ENCODE measurements at regions not wholly inside any gene's neighbourhood (a gene's known extent, or its start where the extent isn't known, plus 50 kb on each side); places are given as distances from the start of the nearest gene placed in this dataset.
"Not testable (repeated sequence)": the region's sequence is repeated elsewhere in the genome, so short reads cannot be mapped to it uniquely, and the experiment has no call there.

DNA sequence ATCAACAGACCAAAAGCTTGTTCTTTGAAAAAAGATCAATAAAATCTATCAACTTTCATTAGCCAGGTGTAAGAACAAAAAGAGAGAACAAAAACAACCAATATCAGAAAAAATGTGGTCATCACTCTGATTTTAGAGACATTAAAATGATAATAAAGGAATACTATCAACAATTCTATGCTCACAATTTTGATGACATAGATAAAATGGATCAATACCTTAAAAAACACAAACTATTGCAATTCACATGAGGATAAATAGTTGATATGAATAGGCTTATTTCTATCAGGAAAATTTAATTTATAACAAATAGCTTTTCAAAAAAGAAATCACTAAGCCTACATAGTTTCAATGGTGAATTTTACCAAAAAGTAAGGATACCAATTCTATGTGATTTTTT, 809.4 kb upstream of the EYS start:
- no peak for DNase-seq

DNA sequence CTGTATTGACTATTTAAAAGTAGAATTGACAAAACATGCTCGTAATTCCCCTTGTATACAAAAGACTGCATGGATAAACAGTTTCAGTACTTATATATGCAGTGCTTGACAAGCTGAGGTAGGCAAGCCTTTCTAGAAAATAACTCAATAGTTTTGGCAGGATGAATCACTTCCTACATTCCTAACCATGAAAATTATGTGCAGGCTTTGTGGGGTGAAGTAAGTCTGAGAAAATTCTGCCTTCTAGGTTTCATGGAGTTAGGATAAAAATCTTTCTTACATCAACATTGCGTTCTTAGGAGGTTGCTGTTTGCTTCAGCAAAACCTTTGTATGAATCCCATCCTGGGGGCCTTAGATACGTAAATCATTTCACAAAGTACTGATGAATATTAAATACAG, 801.4 kb upstream of the EYS start:
- DNase-seq: no peak

DNA sequence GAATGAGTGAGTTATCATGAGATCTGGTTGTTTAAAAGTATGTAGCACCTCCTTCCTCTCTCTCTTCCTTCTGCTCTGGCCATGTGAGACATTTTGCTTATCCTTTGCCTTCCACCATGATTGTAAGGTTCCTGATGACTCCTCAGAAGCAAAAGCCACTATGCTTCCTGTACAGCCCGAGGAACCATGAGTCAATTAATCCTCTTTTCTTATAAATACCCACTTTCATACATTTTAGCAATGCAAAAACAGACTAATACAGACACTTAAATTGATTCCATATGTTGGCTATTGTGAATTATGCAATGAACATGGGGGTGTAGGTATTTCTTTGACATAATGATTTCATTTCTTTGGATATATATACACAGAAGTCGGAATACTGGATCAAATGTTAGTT, 792.8 kb upstream of the EYS start:
- no peak for DNase-seq

DNA sequence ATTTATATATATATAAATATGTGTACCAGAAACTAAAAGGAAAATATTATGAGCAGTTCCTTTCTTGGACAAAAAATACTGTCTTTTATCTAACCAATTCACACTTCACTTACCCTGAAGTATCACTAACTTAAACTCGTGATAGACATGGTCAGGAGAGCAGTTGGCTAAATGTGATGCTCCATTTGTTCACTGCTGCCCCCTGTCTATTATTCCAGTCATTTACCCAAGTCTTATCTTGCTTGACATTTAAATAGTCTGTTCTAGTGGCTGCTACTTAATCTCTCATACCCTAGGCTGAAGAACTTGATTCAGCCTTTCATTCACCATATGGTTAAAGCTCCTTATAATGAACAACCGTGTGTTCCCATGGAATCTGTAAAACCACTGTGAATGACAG, 789.6 kb upstream of the EYS start:
- no peak for DNase-seq

DNA sequence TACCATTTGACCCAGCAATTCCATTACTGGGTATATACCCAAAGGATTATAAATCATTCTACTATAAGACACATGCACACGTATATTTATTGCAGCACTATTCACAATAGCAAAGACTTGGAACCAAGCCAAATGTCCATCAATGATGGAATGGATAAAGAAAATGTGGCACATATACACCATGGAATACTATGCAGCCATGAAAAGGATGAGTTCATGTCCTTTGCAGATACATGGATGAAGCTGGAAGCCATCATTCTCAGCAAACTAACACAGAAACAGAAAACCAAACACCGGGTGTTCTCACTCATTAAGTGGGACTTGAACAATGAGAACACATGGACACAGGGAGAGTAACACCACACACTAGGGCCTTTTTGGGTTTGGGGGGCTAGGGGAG, 787.6 kb upstream of the EYS start:
- not testable (repeated sequence) for DNase-seq

DNA sequence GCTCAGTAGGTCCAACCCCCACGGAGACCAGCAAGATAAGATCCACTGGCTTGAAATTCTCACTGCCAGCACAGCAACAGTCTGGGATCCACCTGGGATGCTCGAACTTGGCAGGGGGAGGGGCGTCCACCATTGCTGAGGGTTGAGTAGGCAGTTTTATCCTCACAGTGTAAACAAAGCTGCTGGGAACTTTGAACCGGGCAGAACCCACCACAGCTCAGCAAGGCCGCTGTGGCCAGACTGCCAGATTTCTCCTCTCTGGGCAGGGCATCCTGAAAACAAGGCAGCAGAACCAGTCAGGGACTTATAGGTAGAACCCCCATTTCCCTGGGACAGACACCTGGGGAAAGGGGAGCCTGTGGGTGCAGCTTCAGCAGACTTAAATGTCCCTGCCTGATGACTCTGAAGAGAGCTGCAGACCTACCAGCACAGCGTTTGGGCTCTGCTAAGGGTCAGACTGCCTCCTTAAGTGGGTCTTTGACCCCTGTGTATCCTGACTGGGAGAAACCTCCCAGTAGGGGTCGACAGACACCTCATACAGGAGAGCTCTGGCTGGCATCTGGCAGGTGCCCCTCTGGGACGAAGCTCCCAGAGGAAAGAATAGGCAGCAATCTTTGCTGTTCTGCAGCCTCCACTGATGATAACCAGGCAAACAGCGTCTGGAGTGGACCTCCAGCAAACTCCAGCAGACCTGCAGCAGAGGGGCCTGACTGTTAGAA, 782.4 kb upstream of the EYS start:
- DNase-seq: no peak

DNA sequence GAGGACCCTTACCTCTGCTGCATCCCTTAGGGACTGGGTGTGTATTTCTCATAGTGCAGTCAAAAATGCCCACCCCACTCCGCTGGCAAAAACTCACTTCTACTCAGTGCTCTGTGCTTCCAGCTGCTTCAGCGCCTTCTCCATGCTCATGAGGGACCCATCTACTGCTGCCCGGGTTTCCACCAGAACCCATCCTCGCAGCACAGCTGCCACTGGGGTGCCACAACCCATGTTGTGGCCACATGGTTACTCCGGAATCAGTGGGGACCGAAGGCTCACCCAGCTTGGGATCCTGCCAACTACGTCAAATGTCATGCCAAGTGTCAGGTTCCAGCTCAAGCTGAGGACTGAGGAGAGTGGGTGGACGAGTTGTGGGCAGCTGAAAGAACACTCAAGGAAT, 774.2 kb upstream of the EYS start:
- no peak for DNase-seq

DNA sequence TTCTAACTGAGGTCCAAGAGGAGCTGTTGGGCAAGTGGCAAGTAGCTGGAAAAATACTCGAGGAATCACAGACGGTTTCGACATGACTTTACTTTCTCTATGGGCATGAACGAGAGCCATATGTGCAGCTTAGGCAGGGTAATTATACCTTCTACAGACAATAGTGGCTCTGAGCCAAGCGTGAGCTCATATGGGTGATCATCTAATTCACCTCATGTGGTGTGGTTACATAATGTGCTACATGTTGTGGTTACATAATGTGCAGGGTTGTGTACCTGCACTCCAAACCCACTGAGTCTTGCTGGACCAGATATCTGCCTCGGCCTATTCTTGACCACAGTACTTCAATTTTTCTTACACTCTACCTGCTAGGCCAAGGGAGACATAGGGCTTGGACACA, 771.7 kb upstream of the EYS start:
- no peak for DNase-seq

DNA sequence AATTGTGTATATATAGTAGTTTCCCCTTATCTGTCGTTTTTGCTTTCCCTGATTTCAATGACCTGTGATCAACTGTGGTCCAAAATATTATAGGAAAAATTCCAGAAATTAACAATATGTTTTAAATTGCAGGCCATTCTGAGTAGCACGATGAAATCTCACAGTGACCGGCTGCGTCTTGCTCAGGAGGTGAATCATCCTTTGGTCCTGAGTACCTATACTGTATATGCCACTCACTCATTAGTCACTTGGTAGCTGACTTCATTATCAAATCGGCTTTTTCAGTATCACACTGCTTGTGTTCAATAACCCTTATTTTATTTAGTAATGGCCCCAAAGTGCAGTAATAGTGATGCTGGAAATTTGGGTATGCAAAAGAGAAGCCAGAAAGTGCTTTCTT, 728.3 kb upstream of the EYS start:
- DNase-seq: no peak

DNA sequence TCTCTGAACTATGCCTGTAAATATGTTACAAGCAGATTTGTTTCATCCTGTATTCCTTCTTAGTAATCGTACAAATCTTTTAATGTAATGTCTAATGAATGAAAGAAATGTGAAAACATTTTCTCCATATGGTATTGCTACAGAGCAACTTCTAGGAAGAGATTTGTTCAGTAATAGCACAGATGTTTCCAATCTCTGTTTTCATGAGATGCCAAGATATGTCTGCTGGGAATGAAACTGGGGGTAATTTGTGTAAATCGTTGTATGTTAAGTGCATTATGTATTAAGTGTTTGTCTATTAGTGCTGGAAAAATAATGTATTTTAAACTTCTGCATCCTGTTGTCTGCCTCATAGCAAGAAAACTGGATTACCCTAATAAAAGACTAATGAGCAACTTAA, 722.2 kb upstream of the EYS start:
- no peak for DNase-seq

DNA sequence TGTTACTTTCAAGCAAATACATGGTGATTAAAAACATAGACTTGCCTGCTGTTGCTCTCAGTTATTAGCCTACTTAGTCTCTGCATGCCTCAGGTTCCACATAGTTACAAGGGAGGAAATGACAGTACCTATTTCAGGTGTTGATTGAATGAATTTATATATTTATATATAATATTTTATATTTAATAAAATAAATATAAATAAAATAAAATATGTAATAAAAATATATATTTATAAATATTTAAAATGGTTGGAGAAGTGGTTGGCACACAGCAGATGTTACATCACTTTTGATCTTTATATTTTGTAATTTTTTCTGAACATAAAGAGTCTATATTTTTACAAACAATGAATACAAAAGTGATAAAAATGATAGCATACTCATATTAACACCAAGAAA, 716.0 kb upstream of the EYS start:
- no peak for DNase-seq

DNA sequence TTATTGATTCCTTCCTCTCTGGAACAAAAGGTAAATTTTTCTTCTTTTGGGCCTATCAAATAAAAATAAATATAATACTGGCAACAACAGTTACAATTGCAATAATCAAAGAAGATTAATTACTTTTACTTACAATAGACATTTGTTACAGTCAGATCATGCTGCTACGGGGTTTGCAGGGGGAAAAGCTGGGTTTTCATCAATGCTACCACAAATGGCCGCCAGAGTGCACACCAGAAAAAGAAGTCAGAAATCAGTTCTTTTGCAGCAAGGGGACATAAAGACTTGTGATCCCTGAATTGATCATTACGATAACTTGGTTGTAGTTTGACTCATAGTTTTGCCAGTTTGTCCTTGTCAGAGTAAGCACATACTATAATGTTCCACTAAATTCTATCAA, 714.5 kb upstream of the EYS start:
- DNase-seq: no peak

DNA sequence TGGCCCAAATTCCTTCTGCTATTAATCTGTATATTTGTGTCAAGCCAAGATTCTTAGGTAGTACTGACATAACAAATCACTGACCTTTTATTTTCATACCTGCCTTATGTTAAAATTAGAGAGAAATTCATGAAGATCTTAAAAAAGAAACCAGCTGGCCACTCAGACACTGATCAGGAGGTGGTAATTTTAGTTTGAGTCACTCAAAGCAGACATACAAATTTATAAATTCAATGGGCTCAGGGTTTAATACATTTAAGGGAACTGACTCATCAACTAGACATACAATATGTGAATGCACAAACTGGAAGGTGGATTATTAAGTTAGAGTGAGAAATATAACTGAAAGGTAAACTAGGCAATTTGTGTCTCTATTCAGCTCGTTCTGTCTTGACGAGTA, 711.9 kb upstream of the EYS start:
- DNase-seq: no peak

DNA sequence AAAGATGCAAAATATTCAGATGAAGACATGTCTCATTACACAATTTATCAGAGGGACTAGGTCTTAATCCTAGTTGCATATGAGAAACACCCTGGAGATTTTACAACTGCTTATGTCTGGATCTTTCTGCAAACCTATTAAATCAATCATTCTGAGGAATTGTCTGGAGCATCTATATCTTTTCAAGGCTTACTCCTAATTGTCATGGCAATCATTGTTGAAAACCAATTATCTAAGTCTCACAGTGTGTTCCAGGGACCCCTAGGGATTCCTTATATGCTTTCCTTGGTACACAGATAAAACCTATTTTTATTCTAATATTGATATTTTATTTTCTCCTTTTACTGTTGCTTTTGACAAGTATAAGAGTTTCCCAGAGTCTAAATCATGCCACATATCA, 696.9 kb upstream of the EYS start:
- no peak for DNase-seq

DNA sequence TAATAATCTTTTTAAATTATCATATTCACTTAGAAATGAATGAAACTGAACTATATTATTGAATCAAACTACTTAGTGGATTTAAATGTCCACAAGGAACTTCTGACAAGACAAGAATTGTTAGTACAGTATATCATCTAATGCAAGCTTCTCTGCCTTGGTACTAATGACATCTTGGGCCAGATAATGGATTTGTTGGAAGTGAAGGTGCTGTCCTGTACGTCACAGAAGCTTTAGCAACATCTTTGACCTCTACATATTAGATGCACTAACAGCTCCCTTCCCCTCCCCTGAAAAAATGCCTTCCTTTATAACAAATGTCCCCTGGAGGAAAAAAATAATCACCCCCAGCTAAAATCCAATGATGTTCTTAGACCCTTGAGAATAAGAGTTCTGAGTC, 695.8 kb upstream of the EYS start:
- no peak for DNase-seq

DNA sequence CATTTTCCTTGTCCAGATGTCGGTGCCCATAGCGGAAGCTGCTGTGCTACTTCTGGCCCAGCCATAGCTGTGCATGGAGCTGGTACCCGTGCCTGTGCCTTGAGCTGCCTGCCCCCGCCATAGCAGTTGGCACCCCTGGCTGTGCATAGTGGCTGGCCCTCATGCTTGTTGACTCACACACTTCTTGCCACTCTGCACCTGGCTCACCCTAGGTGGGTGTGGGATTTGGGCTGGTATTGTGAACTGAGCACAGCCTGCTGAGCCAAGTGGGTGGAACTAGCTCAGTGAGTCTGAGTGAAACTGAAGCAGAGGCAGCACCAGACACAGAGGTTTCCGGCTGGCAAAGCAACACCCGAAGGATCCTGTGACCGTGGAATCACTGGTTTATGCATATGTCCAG, 689.5 kb upstream of the EYS start:
- DNase-seq: no peak

DNA sequence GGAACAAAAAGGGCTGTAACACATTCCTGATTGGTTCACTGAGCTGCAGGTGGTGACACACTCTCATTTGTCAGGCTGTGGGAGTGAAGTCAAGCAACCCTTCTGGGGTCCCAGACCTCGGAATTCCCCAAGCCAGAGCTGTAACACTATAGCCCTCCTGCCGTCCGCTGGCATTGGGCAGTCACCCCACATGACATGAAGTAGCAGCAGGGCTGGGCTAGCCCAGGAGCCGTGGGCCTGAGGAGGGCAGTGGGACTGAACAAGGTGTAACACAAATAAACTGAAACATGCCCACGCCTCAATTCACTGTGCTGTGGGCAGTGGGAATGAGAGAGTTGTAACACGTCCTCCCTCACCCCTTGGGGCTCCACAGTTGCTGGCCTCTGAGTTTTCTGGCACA, 689.1 kb upstream of the EYS start:
- no peak for DNase-seq

DNA sequence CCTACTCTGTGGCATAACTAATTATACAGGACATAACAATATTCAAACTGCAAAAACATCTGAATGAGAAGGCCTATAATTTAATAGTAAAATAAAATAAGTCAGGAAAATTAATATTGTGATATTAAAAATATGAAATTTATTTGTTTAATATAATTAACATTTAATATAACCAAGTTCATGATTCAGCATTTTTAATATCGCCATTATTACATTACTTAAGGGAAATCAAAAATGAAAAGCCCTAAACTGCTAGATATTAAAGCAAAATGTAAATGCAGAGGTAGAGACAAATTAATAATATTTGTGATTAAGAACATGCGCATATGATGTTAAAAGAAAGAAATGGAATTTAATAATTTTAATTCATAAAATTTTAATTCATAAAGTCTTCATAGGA, 683.4 kb upstream of the EYS start:
- DNase-seq: no peak

DNA sequence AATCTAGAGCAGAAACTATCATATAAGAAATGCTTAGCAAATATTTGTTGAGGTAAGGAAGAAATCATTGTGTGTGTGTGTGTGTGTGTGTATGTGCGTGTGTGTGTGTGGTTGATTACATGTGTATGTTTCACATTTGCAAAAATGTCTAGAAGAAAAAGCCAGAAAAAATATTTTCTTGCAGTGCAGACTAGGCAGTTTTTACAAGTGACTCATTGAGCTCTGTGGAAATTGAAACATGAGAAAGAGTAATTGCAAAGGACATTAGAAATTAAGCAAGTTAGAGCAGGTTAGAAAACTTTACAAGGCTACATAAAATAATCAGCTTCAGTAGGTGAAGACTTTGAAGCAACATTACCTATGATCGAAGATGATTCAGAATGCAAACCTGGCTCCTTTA, 669.0 kb upstream of the EYS start:
- DNase-seq: no peak

DNA sequence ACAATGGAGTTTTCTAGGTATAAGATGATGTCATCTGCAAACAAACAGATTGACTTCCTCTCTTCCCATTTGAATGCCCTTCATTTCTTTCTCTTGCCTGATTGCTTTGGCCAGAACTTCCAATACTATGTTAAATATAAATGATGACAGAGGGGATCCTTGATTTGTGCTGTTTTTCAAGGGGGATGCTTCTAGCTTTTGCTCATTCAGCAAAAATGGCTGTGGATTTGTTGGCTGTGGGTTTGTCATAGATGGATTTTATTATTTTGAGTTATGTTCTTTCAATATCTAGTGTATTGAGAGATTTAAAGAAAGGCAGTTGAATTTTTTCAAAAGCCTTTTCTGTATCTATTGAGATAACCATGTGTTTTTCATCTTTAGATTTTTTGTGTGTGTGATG, 662.4 kb upstream of the EYS start:
- DNase-seq: no peak

DNA sequence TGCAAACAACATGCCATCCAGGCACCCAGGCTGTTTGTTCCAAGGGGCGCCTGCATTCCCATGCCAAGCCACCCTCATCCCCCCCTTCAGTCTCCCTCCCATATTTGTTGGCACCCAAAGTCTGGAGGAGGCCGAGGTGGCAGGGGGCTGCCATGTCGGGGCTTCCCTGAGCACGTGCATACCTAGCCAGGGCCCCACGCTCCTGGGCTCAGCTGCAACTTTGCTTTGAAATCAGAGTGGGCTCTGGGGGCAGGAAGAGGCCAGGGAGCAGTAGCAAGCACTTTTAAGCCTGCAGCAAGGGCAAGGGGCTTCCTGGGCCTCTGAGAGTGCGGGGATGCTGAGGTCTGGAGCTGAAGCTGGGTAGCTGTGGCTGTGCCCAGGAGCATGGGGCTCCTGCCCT, 655.9 kb upstream of the EYS start:
- no peak for DNase-seq

DNA sequence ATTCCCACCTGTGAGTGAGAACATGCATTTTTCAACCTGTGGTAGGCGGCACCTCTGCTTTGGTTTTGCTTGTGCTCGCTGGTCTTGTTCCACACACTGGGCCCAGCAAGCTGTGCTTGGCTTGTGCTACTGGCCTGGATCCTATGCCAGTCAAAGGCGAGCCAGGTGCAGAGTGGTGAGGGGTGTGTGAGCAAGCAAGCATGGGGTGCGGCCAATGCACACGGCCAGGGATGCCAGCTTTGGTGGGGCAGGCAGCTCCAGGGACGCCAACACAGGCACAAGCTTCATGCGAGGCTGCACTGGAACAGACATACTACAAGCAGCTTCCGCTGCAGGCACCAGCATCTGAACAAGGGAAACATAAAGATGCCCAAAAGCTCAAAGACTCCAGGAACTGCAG, 654.9 kb upstream of the EYS start:
- no peak for DNase-seq

DNA sequence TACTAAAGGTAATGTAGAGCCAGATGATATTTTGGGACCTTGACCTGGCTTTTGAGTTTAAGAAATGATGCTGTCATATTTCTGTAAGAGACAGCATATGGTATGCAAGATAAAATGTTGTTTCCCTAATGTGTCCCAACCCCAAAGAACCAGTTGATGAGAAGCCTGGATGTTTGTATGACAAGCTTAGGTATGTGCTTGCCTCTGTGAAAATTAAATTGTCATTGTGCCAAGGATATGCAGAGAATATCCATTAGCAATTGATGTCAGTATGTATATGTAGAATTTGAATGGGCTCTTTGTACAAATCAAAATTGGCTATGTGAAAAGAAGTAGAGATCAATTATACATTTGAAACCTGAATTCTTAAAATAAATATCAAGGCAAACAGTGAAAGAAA, 650.8 kb upstream of the EYS start:
- DNase-seq: no peak

DNA sequence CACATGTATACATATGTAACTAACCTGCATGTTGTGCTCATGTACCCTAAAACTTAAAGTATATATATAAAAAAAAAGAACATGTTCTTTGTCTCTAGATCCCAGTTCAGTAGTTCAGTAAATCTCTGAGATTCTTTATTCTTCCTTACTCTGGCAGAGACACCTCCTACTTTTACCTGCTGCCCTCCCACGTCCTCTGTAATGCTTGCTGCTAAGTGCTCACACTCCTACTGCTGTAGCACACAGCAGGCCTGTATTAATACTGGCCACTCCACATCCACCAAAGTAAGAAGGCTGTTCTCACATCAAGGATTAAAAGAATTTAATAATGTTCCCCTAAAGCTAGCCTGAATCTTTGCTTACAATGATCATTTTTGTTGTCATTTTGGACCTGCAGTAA, 648.4 kb upstream of the EYS start:
- DNase-seq: no peak

DNA sequence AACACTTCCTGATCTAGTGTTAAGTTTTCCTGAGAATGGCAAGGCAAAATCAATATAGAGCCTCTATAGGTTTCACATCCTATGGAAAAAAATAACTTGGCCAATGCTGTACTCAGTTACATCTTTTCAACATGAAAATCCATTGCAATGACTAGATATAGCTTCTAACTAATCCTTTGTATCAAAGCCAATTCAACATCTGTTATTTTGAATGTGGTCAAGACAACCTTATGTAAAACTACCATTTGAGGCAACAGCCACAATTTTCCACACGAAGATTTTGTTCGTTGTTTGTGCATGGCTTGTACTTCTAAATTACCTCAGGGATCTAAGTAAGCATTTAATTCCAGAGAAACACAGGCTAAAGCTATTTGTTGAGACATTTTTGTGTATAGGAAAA, 637.8 kb upstream of the EYS start:
- DNase-seq: no peak

DNA sequence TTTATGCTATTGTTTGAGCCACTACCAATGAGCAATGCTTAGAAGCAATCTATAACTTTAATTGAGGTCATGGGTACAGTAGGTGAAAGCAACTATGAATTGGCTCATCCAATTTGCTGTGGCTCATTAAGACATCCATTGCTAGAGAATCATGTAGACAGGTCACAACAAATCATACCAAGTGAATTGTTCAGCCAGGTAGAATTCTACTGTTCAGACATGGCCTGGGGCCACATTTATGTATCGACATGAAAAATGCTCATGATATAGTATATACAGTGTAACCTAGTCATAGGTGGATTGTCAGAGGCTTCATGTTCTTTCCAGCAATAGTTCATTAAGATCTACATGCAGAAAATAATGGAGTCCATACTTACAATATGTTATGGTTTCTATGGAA, 633.7 kb upstream of the EYS start:
- DNase-seq: no peak
